GM10248 (cell line): ENCODE measurements at regions not wholly inside any gene's neighbourhood (a gene's known extent, or its start where the extent isn't known, plus 50 kb on each side); places are given as distances from the start of the nearest gene placed in this dataset.
"Not testable (repeated sequence)": the region's sequence is repeated elsewhere in the genome, so short reads cannot be mapped to it uniquely, and the experiment has no call there.

ENCODE experiments used
- CTCF ChIA-PET: fragments of 300-600 bp; sonication (Branson Sonifier 250); formaldehyde crosslinking; extraction: SDS; loops from one replicate; lab custom pipeline; 2021; ENCODE audit warnings: antibody characterized with exemption; lab: Yijun Ruan, JAX
- POLR2A ChIA-PET: fragments of 350-650 bp; sonication (Branson Sonifier 250); formaldehyde crosslinking; extraction: SDS; loops from one replicate; lab custom pipeline; 2020; ENCODE audit warnings: antibody characterized with exemption; lab: Yijun Ruan, JAX
- DNase-seq: peaks from one replicate; pipeline ENCODE4 v3.0.0; 2012; ENCODE audit errors: extremely low spot score
- CTCF ChIP-seq: IDR thresholded peaks from 2 replicates; pipeline ENCODE4 v1.5.1; 2012; ENCODE audit warnings: mild to moderate bottlenecking, low read depth; ENCODE audit errors: extremely low read depth, missing control alignments, control extremely low read depth

GRCh38 chr11:130675917-130676316 is 227.5 kb downstream of the ADAMTS15 start:
- CTCF ChIA-PET, result no interaction called here
- POLR2A ChIA-PET, result no interaction called here
- no peak for DNase-seq

GRCh38 chr11:130677486-130678153 is 229.2 kb downstream of the ADAMTS15 start:
- DNase-seq, result no peak
- ChIA-PET POLR2A (no interaction called here), CTCF (no interaction called here)
- no peak for TF ChIP-seq CTCF

More at GRCh38 chr11:130675917-130676316, 227.5 kb downstream of the ADAMTS15 start:
- TF ChIP-seq CTCF, result no peak

- no peak for TF ChIP-seq CTCF
- ChIA-PET POLR2A (no interaction called here), CTCF (interaction anchor here (0.9 to 1.4 kb wide), 3 partner anchors 21 to 42 kb away, joined by 3 read pairs; no protein-coding TSS in a partner anchor)
- no peak for DNase-seq
Observed at GRCh38 chr11:130679247-130679646, 230.8 kb downstream of the ADAMTS15 start.

GRCh38 chr11:130682471-130682870 is 233.8 kb downstream of the SNX19 start:
- DNase-seq, CTCF ChIA-PET, POLR2A ChIA-PET: not testable (repeated sequence)

- no peak for DNase-seq
- TF ChIP-seq CTCF, result no peak
- ChIA-PET POLR2A (no interaction called here), CTCF (interaction anchor here (1.4 kb wide), 1 partner anchor 17 kb away, joined by 3 read pairs; no protein-coding TSS in a partner anchor)
Observed at GRCh38 chr11:130689222-130689908, 226.9 kb downstream of the SNX19 start.

- ChIA-PET CTCF (no interaction called here), POLR2A (no interaction called here)
- no peak for TF ChIP-seq CTCF
- DNase-seq, result no peak
Observed at GRCh38 chr11:130691581-130691980, 224.7 kb downstream of the SNX19 start.

- no peak for TF ChIP-seq CTCF
- POLR2A ChIA-PET, result no interaction called here
- CTCF ChIA-PET, result no interaction called here
- DNase-seq, result no peak
Observed at GRCh38 chr11:130692220-130692619, 224.1 kb downstream of the SNX19 start.
